ENCODE measurements at regions not wholly inside any gene's neighbourhood (a gene's known extent, or its start where the extent isn't known, plus 50 kb on each side); places are given as distances from the start of the nearest gene placed in this dataset.
"Not testable (repeated sequence)": the region's sequence is repeated elsewhere in the genome, so short reads cannot be mapped to it uniquely, and the experiment has no call there.

DNA sequence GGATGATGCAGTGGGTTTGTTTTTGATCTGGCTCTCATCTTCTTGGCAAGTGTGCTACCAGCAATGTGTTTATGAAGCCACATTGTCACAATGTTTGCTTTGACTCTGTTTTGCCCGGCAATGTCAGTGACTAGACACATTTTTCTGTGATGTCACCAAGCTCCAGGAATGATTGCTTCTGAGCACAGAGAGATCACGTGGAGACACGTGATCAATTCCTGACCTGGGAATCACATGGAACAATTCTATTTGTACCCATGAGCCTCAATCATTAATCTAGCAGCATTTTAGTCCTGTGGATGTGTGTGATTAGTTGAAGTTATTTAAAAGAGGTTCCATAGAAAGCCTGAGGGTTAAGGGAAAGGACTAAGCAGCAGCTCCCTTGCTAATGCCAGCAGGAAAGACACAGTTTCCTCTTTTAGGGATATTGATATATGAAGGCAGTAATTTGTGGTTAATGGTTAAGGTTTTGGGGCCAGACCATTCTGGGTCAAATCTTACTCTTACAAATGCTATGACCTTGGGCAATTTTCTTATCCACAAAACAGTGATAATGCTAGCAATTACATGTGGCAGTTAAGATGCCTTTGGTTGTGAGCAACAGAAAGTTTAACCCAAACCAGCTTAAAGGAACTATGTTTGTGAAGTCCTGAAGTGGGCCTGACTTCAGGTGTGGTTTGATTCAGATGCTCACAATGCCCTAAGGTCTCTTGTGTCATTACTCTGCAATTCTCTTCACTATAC lies 59.0 kb downstream of the FASLG start:
- no peak for DNase-seq (ENCODE audit: low spot score)

DNA sequence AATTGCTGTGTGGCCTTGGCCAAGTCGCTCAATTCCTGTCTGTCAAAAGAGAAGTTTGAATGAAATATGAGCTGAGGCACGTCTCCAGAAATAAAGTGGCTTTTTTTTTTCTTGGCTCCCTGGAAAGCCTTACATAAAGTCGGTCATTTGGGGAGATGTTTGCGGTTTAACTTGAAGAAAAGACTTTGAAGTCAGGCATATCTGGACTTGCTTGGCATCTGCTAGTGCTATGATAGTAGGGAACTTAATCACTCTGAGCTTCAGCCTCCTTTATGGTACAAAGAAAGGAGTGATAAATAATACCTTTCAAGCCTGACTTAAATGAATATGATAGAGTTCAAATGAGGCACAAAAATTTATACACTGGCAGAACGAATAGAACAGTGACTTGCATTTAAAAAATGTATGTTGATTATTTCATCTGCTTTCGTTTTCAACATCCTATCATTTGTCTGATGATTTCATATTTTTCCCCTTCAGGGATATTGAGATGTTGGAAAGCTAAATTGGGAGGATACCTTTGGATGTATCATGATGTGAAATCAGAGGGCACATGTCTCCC lies 60.2 kb downstream of the FASLG start:
- no peak for DNase-seq (ENCODE audit: low spot score)

DNA sequence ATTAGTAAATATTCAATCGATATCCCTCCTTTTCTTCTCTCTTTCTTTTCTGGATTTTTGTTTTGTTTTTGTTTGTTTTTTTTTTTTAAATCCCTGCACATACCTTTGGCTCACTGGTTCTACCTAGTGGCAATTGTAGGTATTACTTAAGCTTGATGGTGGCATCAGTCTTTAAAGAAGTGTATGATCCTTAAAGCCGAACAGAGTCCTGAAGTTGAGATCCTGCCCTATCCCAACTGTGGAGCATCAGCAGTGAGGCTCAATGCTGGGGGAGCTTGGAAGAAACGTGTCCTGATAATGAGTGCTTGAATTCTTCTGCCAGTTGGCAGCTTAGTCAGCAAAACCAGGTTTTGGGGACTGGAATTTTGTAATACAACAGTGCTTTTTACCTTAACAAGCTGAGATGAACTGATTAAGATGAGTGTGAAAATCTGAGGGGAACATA lies 60.8 kb downstream of the FASLG start:
- peak; percentile 34 for DNase-seq (ENCODE audit: low spot score)

DNA sequence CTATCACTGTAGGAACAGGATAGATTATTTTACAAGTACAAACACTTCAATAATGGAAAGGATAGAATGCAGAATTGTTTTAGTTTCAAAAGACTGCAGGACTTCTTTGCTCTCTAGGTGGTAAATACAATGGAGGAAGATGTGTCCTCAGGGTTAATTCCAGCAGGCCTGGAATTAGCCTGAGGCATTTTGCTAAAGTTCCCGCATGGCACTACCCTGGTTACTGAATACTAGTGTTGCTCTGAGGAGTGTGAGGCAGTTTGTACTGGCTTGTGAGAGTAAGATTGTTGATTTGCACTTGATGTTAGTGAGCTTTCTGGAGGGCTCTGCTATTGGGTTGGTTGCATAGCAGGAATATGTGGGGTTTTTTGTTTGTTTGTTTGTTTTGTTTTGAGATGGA lies 61.4 kb downstream of the FASLG start:
- no peak for DNase-seq (ENCODE audit: low spot score)

DNA sequence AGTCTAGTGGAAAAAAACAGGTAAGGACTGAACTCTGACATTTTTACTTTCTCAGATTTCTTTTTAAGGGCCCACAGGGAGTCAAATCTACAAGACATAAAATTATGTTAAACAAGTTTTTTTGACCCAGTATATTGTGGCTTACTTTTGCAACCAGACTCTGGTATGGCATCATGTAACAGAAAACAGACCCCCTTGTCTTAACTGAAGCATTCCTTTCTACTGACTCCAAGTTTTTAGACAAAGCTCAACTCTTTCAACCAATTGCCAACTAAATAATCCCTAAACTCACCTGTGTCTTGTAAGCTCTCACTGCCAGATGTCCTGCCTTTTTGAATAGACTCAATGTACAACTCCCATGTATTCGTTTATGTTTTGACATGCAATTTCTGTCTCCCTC lies 64.3 kb downstream of the FASLG start:
- no peak for DNase-seq (ENCODE audit: low spot score)

DNA sequence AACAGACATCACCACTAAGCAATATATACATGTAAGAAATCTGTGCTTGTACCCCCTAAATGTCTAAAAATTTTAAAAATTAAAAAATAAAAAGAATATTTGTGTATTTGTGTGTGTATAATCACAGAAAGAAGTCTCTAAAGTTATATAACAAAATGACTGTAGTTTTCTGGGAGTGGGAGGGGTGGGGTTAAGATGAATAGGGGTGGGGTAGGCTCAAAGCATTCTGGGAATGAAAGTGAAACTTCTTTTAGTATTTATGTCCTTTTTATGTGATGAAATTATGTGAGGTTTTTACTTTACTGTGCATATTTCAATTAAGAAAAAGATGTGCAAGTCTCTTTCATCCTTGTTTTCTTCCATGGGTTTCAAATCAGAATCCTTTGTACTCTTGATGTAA lies 65.3 kb downstream of the FASLG start:
- no peak for DNase-seq (ENCODE audit: low spot score)

DNA sequence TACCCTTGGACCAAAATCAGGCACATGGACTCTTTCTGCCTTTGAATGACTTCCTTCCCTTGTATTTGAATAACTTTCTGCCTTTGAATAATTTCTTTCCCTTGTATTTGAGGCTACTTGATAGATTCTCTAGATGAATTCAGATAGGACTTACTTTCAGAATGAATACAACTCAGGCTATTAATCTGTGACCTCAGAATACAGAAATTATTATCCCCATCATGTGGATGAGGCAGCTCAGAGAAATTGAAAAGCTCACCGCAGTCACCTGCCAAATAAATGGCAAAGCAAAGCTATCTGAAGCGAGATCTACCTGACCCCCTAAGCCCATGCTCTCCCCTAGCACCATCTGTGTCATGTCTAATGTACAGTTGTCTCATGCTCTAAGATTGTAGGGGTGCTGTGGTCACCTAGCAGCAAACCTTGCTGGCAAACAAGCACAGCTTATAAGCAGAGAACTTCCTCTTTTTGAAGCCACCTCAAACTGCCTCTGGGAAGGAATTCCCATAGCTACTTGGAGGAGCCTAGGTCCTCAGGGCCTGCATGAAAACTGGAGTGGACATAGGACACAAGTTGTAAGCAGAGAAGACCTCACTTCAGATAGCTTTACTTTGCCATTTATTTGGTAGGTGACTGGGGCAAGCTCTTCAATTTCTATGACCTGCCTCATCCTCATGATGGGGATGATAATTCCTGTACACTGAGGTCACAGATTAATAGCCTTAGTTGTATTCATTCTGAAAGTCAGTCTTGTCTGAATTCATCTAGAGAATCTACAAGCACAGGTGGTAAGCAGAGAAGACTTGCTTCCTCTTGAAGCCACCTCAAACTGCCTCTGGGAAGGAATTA lies 66.1 kb downstream of the FASLG start:
- no peak for DNase-seq (ENCODE audit: low spot score)

DNA sequence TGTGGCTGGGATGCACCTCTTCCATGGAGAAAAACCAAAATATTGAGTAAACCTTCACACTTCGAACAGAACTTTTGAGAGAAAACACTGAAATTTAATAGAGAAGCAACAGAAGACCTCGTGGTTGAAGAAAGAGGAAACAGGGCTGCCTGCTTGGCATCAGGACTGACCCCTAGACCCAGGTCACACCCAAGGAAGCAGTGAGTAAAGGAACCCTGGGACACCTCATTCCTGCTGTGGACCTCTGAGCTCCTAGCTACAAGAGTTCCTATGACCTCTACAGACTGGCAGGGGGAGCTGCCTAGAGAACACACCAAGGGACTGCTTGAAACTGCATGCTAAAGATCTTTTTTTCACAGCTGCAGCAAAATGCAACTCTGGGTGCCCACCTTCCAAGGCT lies 67.8 kb downstream of the FASLG start:
- DNase-seq (ENCODE audit: low spot score) = no peak

DNA sequence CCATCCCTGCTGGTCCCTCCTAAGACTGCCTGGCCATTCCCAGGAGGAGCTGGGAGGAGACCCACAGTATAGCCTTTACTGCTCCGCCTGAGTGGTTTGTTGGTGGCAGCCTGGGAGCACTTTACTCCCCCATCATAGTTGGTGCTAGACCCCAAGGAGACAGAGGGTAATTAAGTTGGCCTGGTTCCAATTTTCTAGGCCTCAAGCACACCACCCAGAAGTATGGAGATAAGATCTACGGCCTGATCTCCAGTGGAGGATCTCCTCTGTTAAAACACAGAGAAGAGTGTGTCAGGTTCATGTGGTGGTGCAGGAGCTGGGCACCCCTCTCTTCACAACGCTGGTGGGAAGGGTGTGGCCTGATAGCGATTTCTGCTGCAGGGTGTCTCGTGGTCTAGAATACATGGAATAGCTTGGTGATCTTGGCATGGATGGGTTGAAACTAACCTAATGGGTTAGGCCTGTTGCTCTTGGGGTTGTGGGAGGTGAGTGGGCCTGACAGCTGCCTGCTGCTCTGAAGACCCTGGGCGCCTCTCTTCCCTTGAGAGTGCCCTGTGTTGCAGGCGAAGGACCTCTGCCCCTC lies 68.5 kb downstream of the FASLG start:
- DNase-seq (ENCODE audit: low spot score) = no peak

DNA sequence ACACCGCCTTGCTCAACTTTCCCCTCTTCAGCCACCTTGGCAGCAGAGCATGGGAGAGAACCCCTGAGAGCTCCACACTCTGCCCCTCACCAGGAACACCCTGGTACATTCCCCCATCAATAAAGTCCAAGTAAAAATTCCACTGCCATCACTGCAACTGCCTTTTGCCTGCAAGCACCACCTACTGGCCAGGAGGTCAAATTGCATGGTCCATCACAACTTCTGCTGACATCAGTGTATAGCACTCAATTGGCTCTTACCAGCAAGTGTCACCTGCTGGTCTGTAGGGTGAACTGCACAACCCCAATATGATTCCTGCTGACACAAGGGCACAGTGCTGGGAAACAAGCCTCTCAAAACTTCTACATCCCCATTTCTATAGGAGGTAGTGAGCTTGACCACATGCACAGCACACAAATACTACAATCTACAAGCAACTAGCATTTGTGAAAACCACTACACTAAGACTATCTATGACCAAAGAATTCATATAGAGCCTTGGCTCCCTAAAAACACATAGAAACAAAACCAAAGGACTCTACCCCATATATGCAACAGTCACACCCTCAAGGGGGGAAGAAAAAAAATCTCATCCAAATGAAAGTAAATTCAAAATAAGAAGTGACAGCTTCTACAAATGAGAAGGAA lies 69.2 kb downstream of the FASLG start:
- no peak for DNase-seq (ENCODE audit: low spot score)

DNA sequence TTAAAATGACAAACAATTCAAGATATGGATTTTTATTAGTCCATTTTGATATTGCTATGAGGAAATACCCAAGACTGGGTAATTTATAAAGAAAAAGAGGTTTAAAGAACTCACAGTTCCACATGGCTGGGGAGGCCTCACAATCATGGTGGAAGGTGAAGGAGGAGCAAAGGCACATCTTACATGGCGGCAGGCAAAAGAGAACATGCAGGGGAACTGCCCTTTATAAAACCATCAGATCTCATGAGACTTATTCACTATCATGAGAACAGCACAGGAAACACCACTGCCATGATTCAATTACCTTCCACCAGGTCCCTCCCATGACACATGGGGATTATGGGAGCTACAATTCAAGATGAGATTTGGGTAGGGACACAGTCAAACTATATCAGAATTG lies 69.8 kb downstream of the FASLG start:
- not testable (repeated sequence) for DNase-seq (ENCODE audit: low spot score)

DNA sequence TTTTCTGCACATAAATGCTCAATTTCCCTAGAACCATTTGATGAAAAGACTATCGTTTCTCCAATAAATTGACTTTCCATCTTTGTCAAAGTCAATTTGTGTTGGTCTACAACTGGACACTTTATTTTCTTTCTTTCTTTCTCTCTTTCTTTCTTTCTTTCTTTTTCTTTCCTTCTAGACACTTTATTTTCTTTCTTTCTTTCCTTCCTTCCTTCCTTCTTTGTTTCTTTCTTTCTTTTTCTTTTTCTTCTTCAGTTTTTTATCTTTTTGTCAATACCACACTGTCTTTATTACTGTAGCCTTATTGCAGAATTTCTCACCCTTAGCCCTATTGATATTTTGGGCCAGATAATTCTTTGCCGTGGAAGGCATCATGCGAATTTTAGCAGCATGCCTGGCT lies 73.5 kb downstream of the FASLG start:
- DNase-seq (ENCODE audit: low spot score) = no peak

DNA sequence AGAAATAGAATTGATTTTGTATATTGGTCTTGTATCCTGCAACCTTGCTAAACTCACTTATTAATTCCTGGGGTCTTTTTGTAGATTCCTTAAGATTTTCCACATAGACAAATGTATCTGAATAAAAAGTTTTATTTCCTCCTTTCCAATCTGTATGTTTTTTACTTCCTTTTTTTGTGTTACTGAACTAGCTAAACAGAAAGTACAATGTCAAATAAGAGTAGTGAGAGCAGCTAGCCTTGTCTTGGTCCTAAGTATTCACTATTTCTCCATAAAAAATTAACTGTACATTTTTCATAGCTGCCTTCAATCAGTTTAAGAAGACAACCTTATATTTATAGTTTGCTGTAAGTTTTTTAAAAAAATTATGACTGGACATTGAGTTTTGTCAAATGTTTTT lies 74.9 kb downstream of the FASLG start:
- no peak for DNase-seq (ENCODE audit: low spot score)

DNA sequence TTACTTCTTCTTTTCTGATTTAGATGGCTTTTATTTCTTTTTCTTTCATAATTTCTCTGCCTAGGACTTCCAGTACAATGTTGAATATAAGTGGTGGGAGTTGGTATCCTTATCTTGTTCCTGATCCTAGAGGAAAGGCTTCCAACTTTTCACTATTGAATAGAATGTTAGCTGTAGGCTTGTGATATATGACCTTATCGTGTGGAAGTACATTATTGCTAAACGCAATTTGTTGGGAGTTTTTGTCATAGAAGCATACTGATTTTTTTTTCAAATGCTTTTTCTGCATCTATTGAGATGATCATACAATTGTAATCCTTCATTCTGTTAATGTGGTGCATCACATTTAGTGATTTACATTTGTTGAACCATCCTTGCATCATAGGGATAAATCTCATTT lies 79.5 kb downstream of the FASLG start:
- no peak for DNase-seq (ENCODE audit: low spot score)

DNA sequence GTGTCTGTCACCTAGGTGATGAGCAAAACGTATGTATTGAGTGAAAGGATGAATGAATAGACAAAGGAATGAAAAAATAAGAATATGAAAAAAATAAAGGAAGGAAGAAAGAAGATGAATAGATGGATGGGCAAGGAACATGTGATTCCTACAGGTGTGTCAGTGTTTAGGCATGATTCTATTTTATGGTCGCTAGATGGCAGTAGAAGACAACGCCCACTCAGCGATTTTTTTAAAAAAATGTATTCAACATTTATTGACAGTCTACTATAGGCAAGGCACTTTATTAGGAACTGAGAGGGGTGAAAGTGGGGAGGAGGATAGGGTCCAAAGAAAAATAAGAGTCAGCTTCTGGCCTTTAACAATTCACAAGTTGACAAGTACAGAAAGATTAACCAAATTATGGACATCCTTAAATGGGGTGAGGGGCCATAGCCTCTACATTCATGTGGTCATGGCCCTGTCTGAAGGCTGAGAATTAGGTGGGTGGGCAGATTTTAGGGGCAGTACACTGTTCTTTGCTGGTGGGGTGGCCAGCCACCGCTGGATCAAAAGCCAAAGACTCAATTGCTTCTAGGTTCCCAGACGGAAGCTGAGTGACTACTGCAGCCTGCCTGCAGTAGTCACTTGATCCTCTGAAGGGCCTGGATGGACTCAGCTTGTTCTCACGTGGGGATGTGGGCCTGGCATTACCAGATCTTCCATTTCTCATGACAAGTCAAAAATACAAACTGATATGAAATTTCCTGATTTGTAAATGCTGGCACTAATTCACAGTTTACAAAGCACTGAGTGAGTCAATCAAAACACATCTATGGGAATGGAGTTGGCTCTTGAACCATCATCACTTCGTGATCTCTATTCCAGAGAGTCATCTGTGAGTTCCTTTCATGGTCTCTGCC lies 83.9 kb downstream of the FASLG start:
- DNase-seq (ENCODE audit: low spot score) = no peak

DNA sequence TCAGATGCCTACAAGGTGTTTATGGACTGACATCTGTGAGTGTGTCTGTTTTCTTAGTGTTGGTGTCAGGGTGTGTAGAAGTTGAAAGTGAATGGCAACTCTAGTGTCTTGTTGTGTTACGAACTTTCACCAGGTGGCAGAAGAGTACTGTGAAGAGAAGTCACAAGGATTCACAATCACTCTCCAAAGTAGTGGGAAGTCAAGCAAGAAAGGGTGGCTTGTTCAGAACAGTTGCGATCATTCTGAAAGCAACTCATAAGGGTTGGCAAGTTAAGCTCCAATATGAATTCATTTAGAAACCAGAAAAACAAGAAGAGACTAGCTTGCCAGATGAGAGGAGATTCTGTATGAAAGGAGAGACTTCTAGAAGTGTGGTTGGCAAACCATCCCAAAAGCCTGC lies 86.1 kb downstream of the FASLG start:
- peak; percentile 78 for DNase-seq (ENCODE audit: low spot score)

DNA sequence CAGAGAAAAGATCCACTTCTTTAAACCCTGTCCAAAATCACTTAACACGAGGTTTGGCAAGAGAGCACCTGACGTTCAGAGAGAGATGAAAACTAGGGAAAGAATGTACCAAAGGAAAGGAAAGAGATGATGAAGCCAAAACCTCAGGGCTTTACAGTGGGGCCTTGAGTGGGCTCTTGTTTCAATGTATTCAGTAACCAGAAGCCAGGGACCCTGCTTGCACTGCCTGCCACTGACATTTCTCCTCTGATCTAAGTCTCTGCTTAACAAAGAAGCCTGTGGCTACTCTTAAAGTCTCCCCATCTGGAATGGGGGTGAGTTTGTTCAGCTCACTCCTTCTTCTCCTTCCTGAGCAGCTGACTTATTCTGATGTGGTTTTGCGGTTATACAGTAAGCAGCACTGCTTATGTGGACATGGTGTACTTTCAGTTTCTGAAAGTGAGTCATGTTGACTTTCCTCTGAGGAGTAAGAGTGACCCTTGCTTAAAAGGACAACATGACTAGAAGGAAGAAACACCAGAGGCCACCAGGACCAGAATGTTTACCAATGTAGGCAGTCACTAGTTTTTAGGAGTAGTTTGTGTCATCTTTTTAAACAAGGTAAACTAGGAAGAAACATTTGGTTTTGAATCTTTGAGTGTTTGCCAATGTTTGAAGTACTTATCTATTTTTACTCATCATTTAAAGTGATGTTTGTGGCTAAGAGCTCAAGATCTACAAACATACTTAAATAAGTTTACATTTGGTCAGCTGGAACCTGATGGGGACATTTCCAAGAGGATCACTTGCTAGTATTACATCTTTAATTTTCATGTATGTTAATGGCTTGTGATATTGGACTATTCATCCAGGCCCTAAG lies 87.4 kb downstream of the FASLG start:
- DNase-seq (ENCODE audit: low spot score) = peak; percentile 85

DNA sequence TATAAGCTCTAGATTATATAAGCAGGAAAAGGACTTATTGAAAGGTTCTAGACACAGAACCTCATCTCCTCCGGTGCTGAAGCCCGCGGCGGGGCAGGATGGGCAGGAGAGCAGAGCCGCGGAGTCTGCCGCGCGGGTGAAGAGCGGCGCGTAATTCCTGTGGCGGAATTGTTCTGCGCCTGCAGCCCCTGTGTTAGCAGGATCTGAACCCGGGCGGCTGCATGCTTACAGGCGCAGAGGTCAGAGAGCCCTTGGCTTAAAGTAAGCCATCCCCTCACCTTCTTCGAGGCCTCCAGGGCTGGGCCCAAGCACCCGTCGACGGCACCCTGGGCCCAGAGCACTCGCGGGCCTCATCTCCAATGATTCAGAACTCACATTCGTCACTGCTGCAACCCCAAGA lies 89.3 kb downstream of the FASLG start:
- DNase-seq (ENCODE audit: low spot score) = no peak

DNA sequence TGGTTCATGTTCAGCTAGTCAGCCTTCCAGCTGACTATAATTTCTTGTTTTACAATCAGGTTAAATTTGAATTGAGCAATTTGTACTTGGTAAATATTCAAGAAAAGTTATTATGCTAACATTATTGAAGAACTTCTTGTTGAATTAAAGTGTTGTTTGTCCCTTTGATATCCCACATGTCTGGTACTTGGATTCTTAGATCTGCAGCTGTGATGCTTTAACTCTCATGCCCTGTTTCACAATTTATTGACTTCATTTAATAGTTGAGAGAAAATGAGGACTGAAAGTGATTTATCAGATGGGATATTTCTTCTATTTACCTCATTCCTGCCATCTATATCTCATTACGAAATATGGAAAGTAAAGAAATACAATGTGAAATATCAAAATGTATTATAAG lies 92.8 kb downstream of the FASLG start:
- no peak for DNase-seq (ENCODE audit: low spot score)

DNA sequence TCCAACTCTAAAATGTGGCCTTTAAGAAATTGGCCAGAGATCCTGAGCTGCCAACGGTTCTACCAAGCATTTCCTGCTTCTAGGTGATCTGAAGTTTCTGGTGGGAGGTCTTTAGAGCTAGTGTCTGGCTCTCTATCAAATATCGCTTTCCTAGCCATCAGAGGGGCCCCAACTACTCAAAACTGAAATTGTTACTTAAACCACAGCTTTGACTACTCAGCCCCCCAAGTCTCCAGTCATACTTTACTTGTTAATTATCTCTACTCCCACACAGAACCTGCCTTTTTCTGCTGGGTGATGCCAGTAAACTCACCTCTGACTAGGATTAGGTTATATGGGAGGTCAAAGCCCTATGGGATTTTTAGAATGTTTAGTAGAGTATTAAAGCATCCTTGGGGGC lies 95.1 kb downstream of the FASLG start:
- DNase-seq (ENCODE audit: low spot score) = no peak
